ENCODE measurements at regions not wholly inside any gene's neighbourhood (a gene's known extent, or its start where the extent isn't known, plus 50 kb on each side); places are given as distances from the start of the nearest gene placed in this dataset.

GRCh38 chr5:5930561-5930960 is 447.8 kb downstream of the MED10 start:
- no peak for TF ChIP-seq CTCF (IDR thresholded peaks at IDR 0.05; ENCODE audit: insufficient read depth, low read length, poor library complexity, severe bottlenecking)
- Histone ChIP-seq H3K4me3 (ENCODE audit: low read depth, low read length) (no peak overlapping the region), H3K36me3 (ENCODE audit: control insufficient read depth, insufficient read depth, low read length) (no peaks in the 10 kb centered on the region), H3K27me3 (ENCODE audit: control insufficient read depth, insufficient read depth, low read length) (no peaks in the 10 kb centered on the region)
- no peak for DNase-seq (ENCODE audit: low read depth)

GRCh38 chr5:5929291-5930020 is 448.9 kb downstream of the MED10 start:
- DNase-seq (ENCODE audit: low read depth), result no peak
- Histone ChIP-seq H3K4me3 (ENCODE audit: low read depth, low read length) (no peak overlapping the region), H3K36me3 (ENCODE audit: control insufficient read depth, insufficient read depth, low read length) (no peaks in the 10 kb centered on the region), H3K27me3 (ENCODE audit: control insufficient read depth, insufficient read depth, low read length) (no peaks in the 10 kb centered on the region)
- no peak for TF ChIP-seq CTCF (IDR thresholded peaks at IDR 0.05; ENCODE audit: insufficient read depth, low read length, poor library complexity, severe bottlenecking)

DNA sequence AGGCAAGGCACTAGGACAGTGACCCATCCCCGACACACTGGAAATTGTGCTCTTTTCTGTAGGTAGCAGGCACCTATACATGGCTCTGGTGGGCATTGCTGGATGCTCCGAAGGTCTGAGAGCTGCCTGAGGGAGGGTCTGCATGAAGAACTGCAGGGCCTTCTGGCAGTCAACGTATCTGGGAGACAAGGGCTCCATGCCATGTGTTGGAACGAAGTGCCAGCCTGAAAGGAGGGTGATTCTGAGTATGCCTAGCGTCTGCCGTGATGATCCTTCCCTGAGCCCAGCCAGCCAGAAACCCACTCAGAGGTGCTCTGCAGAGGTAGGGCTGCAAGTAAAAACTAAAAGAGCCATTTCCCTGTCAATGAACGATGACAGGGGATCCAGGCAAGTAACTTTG is 453.2 kb downstream of the MED10 start:
- Histone ChIP-seq H3K4me3 (ENCODE audit: low read depth, low read length) (no peak overlapping the region), H3K27me3 (ENCODE audit: control insufficient read depth, insufficient read depth, low read length) (no peaks in the 10 kb centered on the region), H3K36me3 (ENCODE audit: control insufficient read depth, insufficient read depth, low read length) (no peaks in the 10 kb centered on the region)
- no peak for DNase-seq (ENCODE audit: low read depth)
- no peak for TF ChIP-seq CTCF (IDR thresholded peaks at IDR 0.05; ENCODE audit: insufficient read depth, low read length, poor library complexity, severe bottlenecking)

GRCh38 chr5:5919411-5919810 is 458.9 kb downstream of the MED10 start:
- Histone ChIP-seq H3K4me3 (ENCODE audit: low read depth, low read length) (no peak overlapping the region), H3K27me3 (ENCODE audit: control insufficient read depth, insufficient read depth, low read length) (no peaks in the 10 kb centered on the region), H3K36me3 (ENCODE audit: control insufficient read depth, insufficient read depth, low read length) (no peaks in the 10 kb centered on the region)
- no peak for TF ChIP-seq CTCF (IDR thresholded peaks at IDR 0.05; ENCODE audit: insufficient read depth, low read length, poor library complexity, severe bottlenecking)
- DNase-seq (ENCODE audit: low read depth), result no peak

- Histone ChIP-seq H3K27me3 (ENCODE audit: control insufficient read depth, insufficient read depth, low read length) (no peaks in the 10 kb centered on the region), H3K36me3 (ENCODE audit: control insufficient read depth, insufficient read depth, low read length) (no peaks in the 10 kb centered on the region), H3K4me3 (ENCODE audit: low read depth, low read length) (no peak overlapping the region)
- DNase-seq (ENCODE audit: low read depth), result no peak
- no peak for TF ChIP-seq CTCF (IDR thresholded peaks at IDR 0.05; ENCODE audit: insufficient read depth, low read length, poor library complexity, severe bottlenecking)
Measured at GRCh38 chr5:5906778-5907177, 471.6 kb downstream of the MED10 start.

GRCh38 chr5:5905186-5905585 is 473.2 kb downstream of the MED10 start:
- TF ChIP-seq CTCF (IDR thresholded peaks at IDR 0.05; ENCODE audit: insufficient read depth, low read length, poor library complexity, severe bottlenecking), result no peak
- Histone ChIP-seq H3K27me3 (ENCODE audit: control insufficient read depth, insufficient read depth, low read length) (no peaks in the 10 kb centered on the region), H3K36me3 (ENCODE audit: control insufficient read depth, insufficient read depth, low read length) (no peaks in the 10 kb centered on the region), H3K4me3 (ENCODE audit: low read depth, low read length) (no peak overlapping the region)
- no peak for DNase-seq (ENCODE audit: low read depth)
